ENCODE measurements at regions not wholly inside any gene's neighbourhood (a gene's known extent, or its start where the extent isn't known, plus 50 kb on each side); places are given as distances from the start of the nearest gene placed in this dataset.

- no peak for TF ChIP-seq POLR2A (IDR thresholded peaks at IDR 0.05)
- no peak for TF ChIP-seq CTCF (IDR thresholded peaks at IDR 0.05)
Observed at GRCh38 chr4:125390126-125390525, 75.4 kb downstream of the FAT4 start.
